SK-N-SH treated with all-trans-retinoic acid at 6 μM for 48 hours (cell line): ENCODE measurements at regions not wholly inside any gene's neighbourhood (a gene's known extent, or its start where the extent isn't known, plus 50 kb on each side); places are given as distances from the start of the nearest gene placed in this dataset.

ENCODE experiments used
- ATAC-seq: fragments of 200-7000 bp; cut with Tn5 transposase; 3 replicates; pipeline ENCODE4 v1.9.1; 2020; ENCODE audit warnings: mild to moderate bottlenecking, moderate library complexity
- ARNTL ChIP-seq: fragments of 450-650 bp; formaldehyde crosslinking; IDR thresholded peaks from 2 replicates; pipeline ENCODE4 v1.5.0; 2020; ENCODE audit warnings: low read depth, mild to moderate bottlenecking, moderate library complexity, borderline replicate concordance
- BACH2 ChIP-seq: fragments of 250-450 bp; sonication (Bioruptor Pico); IDR thresholded peaks from 2 replicates; pipeline ENCODE4 v1.9.0; 2021; ENCODE audit warnings: mild to moderate bottlenecking, borderline replicate concordance
- CREB5 ChIP-seq: fragments of 250-450 bp; sonication (Bioruptor Pico); IDR thresholded peaks from 2 replicates; pipeline ENCODE4 v1.5.1; 2020; ENCODE audit warnings: low read depth, mild to moderate bottlenecking, moderate library complexity
- CSDC2 ChIP-seq: fragments of 250-450 bp; sonication (Bioruptor Pico); IDR thresholded peaks from 2 replicates; pipeline ENCODE4 v1.5.0; 2020; ENCODE audit warnings: mild to moderate bottlenecking, moderate library complexity
- CSRNP3 ChIP-seq: fragments of 250-450 bp; sonication (Bioruptor Pico); IDR thresholded peaks from 2 replicates; pipeline ENCODE4 v1.5.1; 2021; ENCODE audit warnings: mild to moderate bottlenecking, moderate library complexity
- ESRRG ChIP-seq: fragments of 250-450 bp; sonication (Bioruptor Pico); IDR thresholded peaks from 2 replicates; pipeline ENCODE4 v1.6.1; 2021; ENCODE audit warnings: mild to moderate bottlenecking
- GLIS3 ChIP-seq: fragments of 250-450 bp; sonication (Bioruptor Pico); IDR thresholded peaks from 2 replicates; pipeline ENCODE4 v1.5.0; 2020; ENCODE audit warnings: mild to moderate bottlenecking, moderate library complexity
- ISL1 ChIP-seq: fragments of 250-450 bp; sonication (Bioruptor Pico); IDR thresholded peaks from 2 replicates; pipeline ENCODE4 v2.1.2; 2022; ENCODE audit warnings: mild to moderate bottlenecking, moderate library complexity
- OSR1 ChIP-seq: fragments of 250-450 bp; sonication (Bioruptor Pico); IDR thresholded peaks from 2 replicates; pipeline ENCODE4 v1.8.0; 2022; ENCODE audit warnings: moderate library complexity, mild to moderate bottlenecking, inconsistent platforms
- POU6F1 ChIP-seq: fragments of 250-450 bp; sonication (Bioruptor Pico); IDR thresholded peaks from 2 replicates; pipeline ENCODE4 v1.8.0; 2021; ENCODE audit warnings: low read depth, mild to moderate bottlenecking, moderate library complexity, borderline replicate concordance
- PPARA ChIP-seq: fragments of 250-450 bp; sonication (Bioruptor Pico); IDR thresholded peaks from 2 replicates; pipeline ENCODE4 v1.5.0; 2020; ENCODE audit warnings: mild to moderate bottlenecking, borderline replicate concordance
- RARB ChIP-seq: fragments of 250-450 bp; sonication (Bioruptor Pico); IDR thresholded peaks from 2 replicates; pipeline ENCODE4 v1.8.0; 2021; ENCODE audit warnings: mild to moderate bottlenecking, moderate library complexity
- SNAI2 ChIP-seq: fragments of 250-450 bp; sonication (Bioruptor Pico); IDR thresholded peaks from 2 replicates; pipeline ENCODE4 v1.5.0; 2020; ENCODE audit warnings: mild to moderate bottlenecking, moderate library complexity
- TCF4 ChIP-seq: fragments of 250-450 bp; sonication (Bioruptor Pico); IDR thresholded peaks from 2 replicates; pipeline ENCODE4 v1.8.0; 2021; ENCODE audit warnings: mild to moderate bottlenecking, moderate library complexity, borderline replicate concordance
- TOX ChIP-seq: fragments of 250-450 bp; sonication (Bioruptor Pico); IDR thresholded peaks from 2 replicates; pipeline ENCODE4 v1.8.0; 2021; ENCODE audit warnings: mild to moderate bottlenecking, moderate library complexity, borderline replicate concordance
- TSHZ2 ChIP-seq: fragments of 250-450 bp; sonication (Bioruptor Pico); IDR thresholded peaks from 2 replicates; pipeline ENCODE4 v1.5.0; 2020; ENCODE audit warnings: mild to moderate bottlenecking, moderate library complexity
- ZC3H10 ChIP-seq: fragments of 250-450 bp; sonication (Bioruptor Pico); IDR thresholded peaks from 2 replicates; pipeline ENCODE4 v1.5.1; 2021; ENCODE audit warnings: mild to moderate bottlenecking, moderate library complexity
- ZFP3 ChIP-seq: fragments of 250-450 bp; sonication (Bioruptor Pico); IDR thresholded peaks from 2 replicates; pipeline ENCODE4 v1.5.0; 2020; ENCODE audit warnings: mild to moderate bottlenecking, moderate library complexity
- ZFP30 ChIP-seq: fragments of 450-650 bp; formaldehyde crosslinking; IDR thresholded peaks from 2 replicates; pipeline ENCODE4 v1.5.0; 2022; ENCODE audit warnings: mild to moderate bottlenecking, moderate library complexity
- ZNF70 ChIP-seq: fragments of 450-650 bp; formaldehyde crosslinking; IDR thresholded peaks from 2 replicates; pipeline ENCODE4 v1.5.0; 2020; ENCODE audit warnings: mild to moderate bottlenecking, moderate library complexity
- ZNF8 ChIP-seq: fragments of 450-650 bp; formaldehyde crosslinking; IDR thresholded peaks from 2 replicates; pipeline ENCODE4 v1.5.0; 2020; ENCODE audit warnings: mild to moderate bottlenecking, moderate library complexity

DNA sequence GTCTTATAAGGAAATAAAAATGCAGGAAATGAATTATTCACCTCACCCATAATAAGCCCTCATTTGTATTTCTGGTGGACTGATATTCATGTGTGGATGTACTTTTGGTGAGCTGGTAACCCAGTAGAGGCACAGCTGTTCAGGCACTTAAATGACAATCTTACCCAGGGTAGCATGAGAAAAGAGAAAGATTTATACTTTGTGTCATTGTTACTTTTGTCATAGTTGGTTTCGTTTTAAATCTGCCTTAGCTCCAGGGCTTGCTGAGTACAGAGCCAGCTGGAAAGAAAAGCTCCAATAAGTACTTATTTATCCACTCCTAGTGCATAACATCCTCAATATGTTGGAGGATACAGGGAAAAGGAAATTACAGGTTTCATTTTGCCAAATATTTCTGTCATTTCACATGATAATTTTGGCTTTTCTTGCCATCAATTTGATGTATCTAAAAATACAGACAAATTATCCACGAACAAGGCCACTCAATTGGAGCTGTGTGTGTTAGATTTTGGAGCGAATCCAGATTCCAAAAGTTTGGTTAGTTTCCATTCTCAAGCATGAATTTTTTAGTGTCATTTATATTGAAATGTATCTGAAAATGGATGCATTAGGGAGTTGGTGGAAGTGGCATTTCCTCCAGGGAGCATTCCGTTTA, 1276.1 kb upstream of the FAM98A start:
- no peak for ATAC-seq
- no peak for TF ChIP-seq CSRNP3
- TF ChIP-seq SNAI2, result no peak
- no peak for TF ChIP-seq ZC3H10 (CRISPR knock-in tag)
- TF ChIP-seq CREB5 (CRISPR knock-in tag), result no peak
- no peak for TF ChIP-seq ISL1 (CRISPR knock-in tag)
- TF ChIP-seq ZFP3, result no peak
- no peak for TF ChIP-seq ESRRG (CRISPR knock-in tag)
- no peak for TF ChIP-seq RARB
- no peak for TF ChIP-seq ZNF8 (CRISPR knock-in tag)
- TF ChIP-seq ZFP30 (CRISPR knock-in tag), result no peak
- no peak for TF ChIP-seq TOX (CRISPR knock-in tag)
- no peak for TF ChIP-seq ARNTL (CRISPR knock-in tag)
- TF ChIP-seq BACH2, result no peak
- TF ChIP-seq TSHZ2 (CRISPR knock-in tag), result no peak
- TF ChIP-seq CSDC2 (CRISPR knock-in tag), result no peak
- no peak for TF ChIP-seq PPARA
- TF ChIP-seq TCF4, result no peak
- no peak for TF ChIP-seq OSR1

DNA sequence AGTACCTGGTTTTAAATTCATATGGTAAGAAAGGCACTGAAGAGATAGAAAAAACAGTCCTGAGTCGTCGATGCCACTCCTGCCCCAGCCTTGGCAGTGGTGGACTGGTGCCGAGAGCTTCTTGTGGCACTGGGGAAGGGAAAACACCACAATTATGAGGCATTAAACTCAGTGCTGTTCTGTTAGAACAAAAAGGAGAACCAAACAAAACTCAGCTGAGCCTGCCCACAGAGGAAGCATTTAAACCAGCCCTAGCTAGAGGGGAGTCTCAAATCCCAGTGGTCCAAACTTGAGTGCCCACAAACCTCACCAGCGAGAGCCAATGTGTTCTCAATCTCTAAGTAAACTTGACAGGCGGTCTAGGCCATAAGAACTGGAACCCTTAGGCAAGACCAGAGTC, 1254.5 kb upstream of the FAM98A start:
- no peak for ATAC-seq
- TF ChIP-seq POU6F1 (CRISPR knock-in tag), result no peak
- no peak for TF ChIP-seq ZC3H10 (CRISPR knock-in tag)
- TF ChIP-seq GLIS3, result no peak
- TF ChIP-seq TCF4, result no peak
- TF ChIP-seq ISL1 (CRISPR knock-in tag), result no peak
- no peak for TF ChIP-seq CSDC2 (CRISPR knock-in tag)
- no peak for TF ChIP-seq ZNF8 (CRISPR knock-in tag)
- TF ChIP-seq TOX (CRISPR knock-in tag), result no peak
- no peak for TF ChIP-seq SNAI2
- TF ChIP-seq BACH2, result no peak
- TF ChIP-seq RARB, result no peak
- TF ChIP-seq CREB5 (CRISPR knock-in tag), result no peak
- no peak for TF ChIP-seq ESRRG (CRISPR knock-in tag)
- no peak for TF ChIP-seq ARNTL (CRISPR knock-in tag)
- no peak for TF ChIP-seq TSHZ2 (CRISPR knock-in tag)
- no peak for TF ChIP-seq ZFP3
- no peak for TF ChIP-seq ZNF70 (CRISPR knock-in tag)
- TF ChIP-seq OSR1, result no peak
- TF ChIP-seq CSRNP3, result no peak
- no peak for TF ChIP-seq ZFP30 (CRISPR knock-in tag)
